ENCODE measurements at regions not wholly inside any gene's neighbourhood (a gene's known extent, or its start where the extent isn't known, plus 50 kb on each side); places are given as distances from the start of the nearest gene placed in this dataset.

DNA sequence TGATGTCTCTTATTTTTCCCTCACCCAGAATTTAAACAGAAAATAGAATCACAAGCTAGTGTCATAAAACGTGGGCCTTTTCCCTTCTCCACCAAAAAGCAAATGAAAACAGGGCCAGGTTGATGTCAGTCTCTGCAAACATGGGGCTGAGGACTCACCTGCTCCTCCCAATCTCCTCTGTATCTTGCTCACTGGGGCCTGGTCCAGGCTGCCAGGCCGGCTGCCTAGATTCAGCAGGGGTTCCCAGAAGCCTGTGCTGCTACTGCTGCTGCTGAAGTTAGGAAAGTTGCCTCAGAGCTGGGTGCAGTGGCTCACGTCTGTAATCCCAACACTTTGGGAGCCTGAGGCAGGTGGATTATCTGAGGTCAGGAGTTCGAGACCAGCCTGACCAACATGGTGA is 84.3 kb downstream of the PCDH1 start:
- CTCF ChIA-PET (ENCODE audit: low intra/inter-chr PET ratio, low total read pairs) = no interaction called here
- H3K27ac ChIP-seq (ENCODE audit: extremely low read length, insufficient read depth, low read length) = no peak overlapping the region
- BruUV-seq (replicated peaks) = no TSS peak
- in situ Hi-C loops (cut with HindIII; ENCODE audit: extremely low pct_ligation_motif_present, low pct_unique_long_range_greater_than_20kb) (no loop called here), intact Hi-C loops (cut with micrococcal nuclease; ENCODE audit: unreplicated experiment) (no loop called here)
- WGBS (ENCODE audit: low lambda C conversion rate) = 5% methylated on average over 4 of the region's 4 CpGs
- ATAC-seq = no peak
- H3K79me2 ChIP-seq (ENCODE audit: insufficient read depth, low read length) = no peaks in the 10 kb centered on the region
- no peak overlapping the region for H2AFZ ChIP-seq (ENCODE audit: low read length)
- H4K20me1 ChIP-seq (ENCODE audit: insufficient read depth, low read length) = no peaks in the 10 kb centered on the region
- no peaks in the 10 kb centered on the region for H3K9me3 ChIP-seq (ENCODE audit: low read length)
- no peaks in the 10 kb centered on the region for H3K4me1 ChIP-seq (ENCODE audit: insufficient read depth, low read length)
- FAIRE-seq = no peak
- no peak for DNase-seq (ENCODE audit: low spot score)
- no peak overlapping the region for H3K4me3 ChIP-seq (replicated peaks in 1 of 3; ENCODE audit: insufficient read depth in 1 of 3, low read depth in 2 of 3, low read length in 3 of 3)
- H3K27me3 ChIP-seq (ENCODE audit: control insufficient read depth in 1 of 2, insufficient read depth in 2 of 2, low read length in 2 of 2) = peaks cover 0 to 15% of the 10 kb centered on the region in 2 experiments; a peak in 1 of 5 replicates
- H3K4me2 ChIP-seq (ENCODE audit: low read depth, low read length) = no peak overlapping the region
- no peak overlapping the region for H3K9ac ChIP-seq (ENCODE audit: insufficient read depth, low read depth, low read length)
- POLR2A ChIA-PET = no interaction called here
- H3K36me3 ChIP-seq (replicated peaks in 1 of 2; ENCODE audit: control insufficient read depth in 1 of 2, insufficient read depth in 2 of 2, low read length in 2 of 2) = no peaks in the 10 kb centered on the region
- no peak for TF ChIP-seq ZNF276 (CRISPR knock-in tag; IDR thresholded peaks at IDR 0.05; ENCODE audit: low read depth)
- TF ChIP-seq RNF219 (CRISPR knock-in tag; IDR thresholded peaks at IDR 0.05) = no peak
- no peak for TF ChIP-seq ZNF282 (IDR thresholded peaks at IDR 0.05; ENCODE audit: partially characterized antibody)
- no peak for TF ChIP-seq BCL3 (CRISPR knock-in tag; IDR thresholded peaks at IDR 0.05)
- no peak for TF ChIP-seq FOXJ3 (CRISPR knock-in tag; IDR thresholded peaks at IDR 0.05; ENCODE audit: borderline replicate concordance)
- no peak for TF ChIP-seq ZNF3 (CRISPR knock-in tag; IDR thresholded peaks at IDR 0.05)
- no peak for TF ChIP-seq ZNF318 (CRISPR knock-in tag; IDR thresholded peaks at IDR 0.05)
- TF ChIP-seq THAP11 (CRISPR knock-in tag; IDR thresholded peaks at IDR 0.05) = no peak
- TF ChIP-seq ZNF761 (CRISPR knock-in tag; conservative IDR thresholded peaks at IDR 0.05) = no peak

Data from HepG2 (cell line).